ENCODE measurements at regions not wholly inside any gene's neighbourhood (a gene's known extent, or its start where the extent isn't known, plus 50 kb on each side); places are given as distances from the start of the nearest gene placed in this dataset.

GRCh38 chr14:65242732-65243134, 140.4 kb upstream of the MAX start (continued):
- TF ChIP-seq ETS1 (IDR thresholded peaks at IDR 0.05) (no peak), NANOG (IDR thresholded peaks at IDR 0.05; ENCODE audit: borderline replicate concordance) (no peak), JUNB (IDR thresholded peaks at IDR 0.05; ENCODE audit: unreplicated experiment) (no peak)

- H3K4me2 ChIP-seq: no peak overlapping the region
- H3K4me1 ChIP-seq (ENCODE audit: insufficient read depth): no peaks in the 10 kb centered on the region
- no peak overlapping the region for H3K27ac ChIP-seq (ENCODE audit: low read depth)
- Mint-ChIP-seq H3K36me3 (ENCODE audit: low read depth) (no peaks in the 10 kb centered on the region), H3K27ac (no peak overlapping the region), H3K9me3 (no peaks in the 10 kb centered on the region), H3K4me1 (no peaks in the 10 kb centered on the region), H3K4me3 (no peak overlapping the region), H3K27me3 (ENCODE audit: insufficient read depth, low read depth, poor library complexity) (no peaks in the 10 kb centered on the region)
- no peaks in the 10 kb centered on the region for H3F3A ChIP-seq (replicated peaks; ENCODE audit: low read depth)
- H3K27me3 ChIP-seq (ENCODE audit: insufficient read depth): no peaks in the 10 kb centered on the region
- H3K36me3 ChIP-seq (ENCODE audit: insufficient read depth): no peaks in the 10 kb centered on the region
- ATAC-seq: no peak
- H2AFZ ChIP-seq: 0 out of 2 replicates have a peak overlapping the region, but pooled peaks have one; percentile 59
- H3K79me2 ChIP-seq (replicated peaks; ENCODE audit: insufficient read depth): no peaks in the 10 kb centered on the region
- H3K4me3 ChIP-seq: no peak overlapping the region
- DNase-seq (ENCODE audit: low spot score): no peak
- H4K20me1 ChIP-seq (replicated peaks; ENCODE audit: insufficient read depth): no peaks in the 10 kb centered on the region
- H3K9me2 ChIP-seq (ENCODE audit: insufficient read depth): 0 out of 2 replicates have a peak, but pooled peaks cover 5% of the 10 kb centered on the region
- TF ChIP-seq ZNF331 (CRISPR knock-in tag; IDR thresholded peaks at IDR 0.05; ENCODE audit: low read depth) (no peak), POLR2AphosphoS5 (IDR thresholded peaks at IDR 0.05; ENCODE audit: low read depth) (no peak), NANOG (IDR thresholded peaks at IDR 0.05; ENCODE audit: borderline replicate concordance) (no peak), JUNB (IDR thresholded peaks at IDR 0.05; ENCODE audit: unreplicated experiment) (no peak), CREB1 (CRISPR knock-in tag; IDR thresholded peaks at IDR 0.05; ENCODE audit: low read depth) (no peak), ETS1 (IDR thresholded peaks at IDR 0.05) (no peak), CTCF (conservative IDR thresholded peaks at IDR 0.05; ENCODE audit: low read depth in 2 of 2) (no peak), ZNF462 (CRISPR knock-in tag; IDR thresholded peaks at IDR 0.05) (no peak), EZH2phosphoT487 (IDR thresholded peaks at IDR 0.05; ENCODE audit: unreplicated experiment) (no peak), EZH2 (IDR thresholded peaks at IDR 0.05; ENCODE audit: low read depth, unreplicated experiment) (no peak), ZNF114 (CRISPR knock-in tag; IDR thresholded peaks at IDR 0.05) (no peak), STAT1 (IDR thresholded peaks at IDR 0.05; ENCODE audit: unreplicated experiment) (no peak)
Measured at GRCh38 chr14:65243766-65244442, 141.6 kb upstream of the MAX start.

All from GM23338 (cell line).